Astrocyte of the cerebellum (primary cell): ENCODE measurements at regions not wholly inside any gene's neighbourhood (a gene's known extent, or its start where the extent isn't known, plus 50 kb on each side); places are given as distances from the start of the nearest gene placed in this dataset.
A peak's percentile ranks its signal among the peaks of the same experiment; 100 is the strongest.

ENCODE experiments used
- DNase-seq: peaks from one replicate; pipeline ENCODE4 v3.0.0-alpha.2; 2011; ENCODE audit warnings: low read depth
- H3K4me3 ChIP-seq: 2 replicates; pipeline ENCODE4 v1.5.1; 2011; ENCODE audit warnings: mild to moderate bottlenecking, low read depth, low read length, moderate library complexity
- CTCF ChIP-seq: IDR thresholded peaks from 2 replicates; pipeline ENCODE4 v1.5.1; 2012; ENCODE audit warnings: low read length, low read depth, moderate library complexity, mild to moderate bottlenecking; ENCODE audit errors: missing control alignments
- in situ Hi-C: cut with HindIII; loops from 2 replicates; pipeline ENCODE4 v1.10.0; 2017; ENCODE audit warnings: low sequenced_read_pairs

GRCh38 chr3:117019082-117019713, 309.6 kb downstream of the TUSC7 start:
- in situ Hi-C loops: no loop called here
- no peak overlapping the region for H3K4me3 ChIP-seq
- peak; percentile 80 for TF ChIP-seq CTCF
- peak; percentile 32 for DNase-seq

DNA sequence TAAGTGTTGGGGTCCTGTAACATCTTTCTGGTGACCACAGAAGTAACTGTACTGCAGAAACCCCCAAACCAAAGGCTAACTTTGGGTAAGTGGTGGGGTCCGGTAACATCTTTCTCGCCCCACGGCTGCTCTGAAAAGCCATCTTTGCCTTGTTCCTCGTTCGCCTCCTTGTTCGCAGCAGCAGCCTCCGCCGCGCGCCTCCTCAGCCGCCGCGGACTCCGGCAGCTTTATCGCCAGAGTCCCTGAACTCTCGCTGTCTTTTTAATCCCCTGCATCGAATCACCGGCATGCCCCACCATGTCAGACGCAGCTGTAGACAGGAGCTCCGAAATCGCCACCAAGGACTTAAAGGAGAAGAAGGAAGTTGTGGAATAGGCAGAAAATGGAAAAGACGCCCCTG, 316.8 kb downstream of the TUSC7 start:
- no peak overlapping the region for H3K4me3 ChIP-seq
- DNase-seq: no peak
- TF ChIP-seq CTCF: no peak
- in situ Hi-C loops: no loop called here

GRCh38 chr3:117035745-117036144, 326.2 kb downstream of the TUSC7 start:
- no peak overlapping the region for H3K4me3 ChIP-seq
- no peak for TF ChIP-seq CTCF
- in situ Hi-C loops: no loop called here
- DNase-seq: no peak

GRCh38 chr3:117036259-117036799, 326.8 kb downstream of the TUSC7 start:
- no peak overlapping the region for H3K4me3 ChIP-seq
- DNase-seq: no peak
- in situ Hi-C loops: no loop called here
- TF ChIP-seq CTCF: no peak

- no peak for DNase-seq
- TF ChIP-seq CTCF: no peak
- in situ Hi-C loops: no loop called here
- no peak overlapping the region for H3K4me3 ChIP-seq
Measured at GRCh38 chr3:117045143-117045542, 335.6 kb downstream of the TUSC7 start.

GRCh38 chr3:117047951-117048705, 338.5 kb downstream of the TUSC7 start:
- DNase-seq: no peak
- TF ChIP-seq CTCF: no peak
- in situ Hi-C loops: no loop called here
- H3K4me3 ChIP-seq: no peak overlapping the region
